ENCODE measurements at regions not wholly inside any gene's neighbourhood (a gene's known extent, or its start where the extent isn't known, plus 50 kb on each side); places are given as distances from the start of the nearest gene placed in this dataset.

DNA sequence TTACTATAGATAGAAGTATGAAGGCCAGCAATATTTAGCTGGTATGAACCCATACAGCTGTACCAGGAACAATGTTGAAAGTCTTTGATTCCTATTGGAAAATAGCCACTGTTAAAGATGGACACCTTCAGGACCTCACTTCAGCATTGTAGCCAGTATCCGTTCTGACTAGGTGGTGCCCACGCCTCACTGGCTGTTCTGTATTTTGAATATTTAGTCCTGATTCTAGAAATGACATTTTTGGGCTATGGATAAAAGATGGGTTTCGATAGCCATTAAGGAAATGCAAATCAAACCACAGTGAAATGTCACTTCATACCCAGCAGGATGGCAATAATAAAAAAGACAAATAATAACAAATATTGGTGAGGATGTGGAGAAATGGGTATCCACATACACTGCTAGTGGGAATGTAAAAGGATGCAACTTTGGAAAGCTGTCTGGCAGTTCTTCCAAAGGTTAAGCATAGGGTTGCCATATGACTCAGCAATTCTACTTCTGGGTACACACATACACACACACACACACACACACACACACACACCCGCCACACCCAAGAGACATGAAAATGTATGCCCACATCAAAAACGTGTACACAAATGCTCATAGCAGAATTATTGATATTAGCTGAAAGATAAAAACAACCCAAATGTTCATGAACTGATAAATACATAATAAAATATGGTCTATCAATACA, 56.8 kb downstream of the UTRN start:
- Histone ChIP-seq H3K79me1 (ENCODE audit: low read depth, low read length) (no peaks in the 10 kb centered on the region; the same call in none of the 2 replicates), H2BK12ac (ENCODE audit: low read depth, low read length) (no peak overlapping the region), H3K27ac (ENCODE audit: low read depth, low read length) (no peak overlapping the region), H2AFZ (ENCODE audit: low read length) (no peak overlapping the region), H3K56ac (replicated peaks; ENCODE audit: insufficient read length, low read depth, low read length) (no peak overlapping the region), H3K4me3 (ENCODE audit: extremely low read depth in 1 of 4, insufficient read depth in 2 of 4, low read depth in 3 of 4, low read length in 4 of 4) (no peak overlapping the region), H3K27me3 (replicated peaks in 1 of 4; ENCODE audit: control insufficient read depth in 3 of 4, extremely low read depth in 1 of 4, insufficient read depth in 3 of 4, low read length in 3 of 4) (no peaks in the 10 kb centered on the region), H3K18ac (ENCODE audit: extremely low read depth, low read length) (no peak overlapping the region), H2BK5ac (ENCODE audit: low read depth, low read length) (no peak overlapping the region), H4K5ac (ENCODE audit: insufficient read length, low read depth, low read length) (no peak overlapping the region), H3K4ac (replicated peaks; ENCODE audit: insufficient read length, low read depth, low read length) (no peak overlapping the region), H2BK120ac (replicated peaks; ENCODE audit: low read depth, low read length) (no peak overlapping the region), H3K23me2 (ENCODE audit: low read depth, low read length) (no peaks in the 10 kb centered on the region; the same call in 1 of the 2 replicates), H3K9ac (replicated peaks in 1 of 4; ENCODE audit: extremely low read depth in 1 of 4, low read depth in 3 of 4, low read length in 3 of 4) (no peak overlapping the region), H3K4me1 (replicated peaks in 1 of 4; ENCODE audit: control insufficient read depth in 3 of 4, insufficient read depth in 4 of 4, low read length in 3 of 4) (peaks cover 1 to 6% (median 3%) of the 10 kb centered on the region in 4 experiments; a peak in 3 of 7 replicates), H2BK15ac (ENCODE audit: low read length) (no peak overlapping the region), H3K79me2 (ENCODE audit: control insufficient read depth in 1 of 2, insufficient read depth in 2 of 2, low read length in 2 of 2) (peaks cover 0 to 53% of the 10 kb centered on the region in 2 experiments; a peak in 3 of 4 replicates), H4K8ac (ENCODE audit: extremely low read depth, insufficient read depth, low read length) (no peak overlapping the region), H2AK5ac (ENCODE audit: low read depth, low read length) (no peak overlapping the region), H4K91ac (replicated peaks; ENCODE audit: insufficient read length, low read length) (no peak overlapping the region), H3K4me2 (ENCODE audit: insufficient read depth in 1 of 2, low read depth in 2 of 2, low read length in 2 of 2) (no peak overlapping the region), H3K9me3 (ENCODE audit: insufficient read depth in 2 of 2, low read depth in 1 of 2, low read length in 1 of 2) (no peaks in the 10 kb centered on the region), H3K23ac (ENCODE audit: insufficient read length) (no peak overlapping the region), H3K14ac (ENCODE audit: insufficient read length) (no peak overlapping the region), H2BK20ac (ENCODE audit: low read length) (no peak overlapping the region), H4K20me1 (replicated peaks in 1 of 2; ENCODE audit: control insufficient read depth in 1 of 2, insufficient read depth in 2 of 2, low read length in 2 of 2) (no peaks in the 10 kb centered on the region), H3K36me3 (ENCODE audit: control insufficient read depth in 2 of 4, insufficient read depth in 4 of 4, low read length in 3 of 4) (no peaks in the 10 kb centered on the region)
- ChIA-PET CTCF (ENCODE audit: partially characterized antibody) (interaction anchor here (0.9 kb wide), 1 partner anchor 27 kb away, joined by 3 read pairs; no protein-coding TSS in a partner anchor), POLR2A (ENCODE audit: partially characterized antibody) (no interaction called here)
- no peak for FAIRE-seq
- WGBS, 2 experiments (ENCODE audit: extremely low coverage in 1 of 2, insufficient coverage in 1 of 2, insufficient read length in 1 of 2, insufficient replicate concordance in 2 of 2, low coverage in 1 of 2, low lambda C conversion rate in 2 of 2, missing lambda C conversion rate in 1 of 2) = 89% methylated on average over 5 of the region's 5 CpGs; no CpG with 5 or more reads in 1 of the 2 experiments
- DNase-seq (ENCODE audit: low read depth in 1 of 2, low spot score in 2 of 2) = no peak
- TF ChIP-seq SRF (IDR thresholded peaks at IDR 0.05; ENCODE audit: low read depth, low read length) (no peak), CTBP2 (IDR thresholded peaks at IDR 0.05; ENCODE audit: borderline replicate concordance, insufficient read depth, insufficient read length, low read length) (no peak), POLR2AphosphoS5 (IDR thresholded peaks at IDR 0.05; ENCODE audit: low read depth, low read length) (no peak), TAF1 (IDR thresholded peaks at IDR 0.05; ENCODE audit: low read depth, low read length) (no peak), BACH1 (IDR thresholded peaks at IDR 0.05; ENCODE audit: low read length) (no peak), PHF8 (conservative IDR thresholded peaks at IDR 0.05; ENCODE audit: low read depth, low read length) (no peak)

All from H1 (cell line).